GM23248 (cell line): ENCODE measurements at regions not wholly inside any gene's neighbourhood (a gene's known extent, or its start where the extent isn't known, plus 50 kb on each side); places are given as distances from the start of the nearest gene placed in this dataset.

Experiments
- DNase-seq: peaks from one replicate; pipeline ENCODE4 v3.0.0-alpha.2; 2015
- H2AFZ ChIP-seq: fragments of 200-600 bp; sonication (generic); 2 replicates; pipeline ENCODE4 v1.6.1; 2016; ENCODE audit warnings: antibody characterized with exemption
- H3F3A ChIP-seq: fragments of 200-600 bp; sonication (generic); 2 replicates; pipeline ENCODE4 v1.6.1; 2016; ENCODE audit warnings: mild to moderate bottlenecking, antibody characterized with exemption, mixed run types; ENCODE audit not compliant: insufficient read depth
- H3K27ac ChIP-seq: fragments of 200-600 bp; sonication (generic); 2 replicates; pipeline ENCODE4 v1.5.1; 2016; ENCODE audit warnings: mild to moderate bottlenecking
- H3K27me3 ChIP-seq: fragments of 200-600 bp; sonication (generic); replicated peaks from 2 replicates; pipeline ENCODE4 v1.6.1; 2016; ENCODE audit warnings: mild to moderate bottlenecking; ENCODE audit not compliant: insufficient read depth
- H3K36me3 ChIP-seq: fragments of 200-600 bp; sonication (generic); 2 replicates; pipeline ENCODE4 v1.6.1; 2016; ENCODE audit warnings: low read depth, mild to moderate bottlenecking
- H3K4me1 ChIP-seq: fragments of 200-600 bp; sonication (generic); 2 replicates; pipeline ENCODE4 v1.6.1; 2016; ENCODE audit warnings: mild to moderate bottlenecking; ENCODE audit not compliant: insufficient read depth
- H3K4me2 ChIP-seq: fragments of 200-600 bp; sonication (generic); one replicate; pipeline ENCODE4 v1.6.1; 2016; ENCODE audit warnings: mild to moderate bottlenecking; ENCODE audit not compliant: unreplicated experiment
- H3K4me3 ChIP-seq: fragments of 200-600 bp; sonication (generic); 2 replicates; pipeline ENCODE4 v1.5.1; 2016; ENCODE audit warnings: mild to moderate bottlenecking
- H3K79me2 ChIP-seq: fragments of 200-600 bp; sonication (generic); 2 replicates; pipeline ENCODE4 v1.6.1; 2016; ENCODE audit warnings: mild to moderate bottlenecking; ENCODE audit not compliant: insufficient read depth
- H3K9ac ChIP-seq: fragments of 200-600 bp; sonication (generic); 2 replicates; pipeline ENCODE4 v1.6.1; 2016; ENCODE audit warnings: mild to moderate bottlenecking
- H3K9me2 ChIP-seq: fragments of 200-600 bp; sonication (generic); 2 replicates; pipeline ENCODE4 v1.6.1; 2016; ENCODE audit warnings: mixed run types, mild to moderate bottlenecking, moderate library complexity; ENCODE audit not compliant: insufficient read depth
- H3K9me3 ChIP-seq: fragments of 200-600 bp; sonication (generic); one replicate; pipeline ENCODE4 v1.6.1; 2017; ENCODE audit warnings: low read depth
- H4K20me1 ChIP-seq: fragments of 200-600 bp; sonication (generic); 2 replicates; pipeline ENCODE4 v1.6.0; 2016; ENCODE audit not compliant: insufficient read depth
- EZH2 ChIP-seq: fragments of 200-600 bp; sonication (generic); IDR thresholded peaks from 2 replicates; pipeline ENCODE4 v1.6.1; 2018; ENCODE audit warnings: antibody characterized with exemption, mild to moderate bottlenecking; ENCODE audit not compliant: insufficient read depth, poor library complexity, severe bottlenecking
- EZH2phosphoT487 ChIP-seq: fragments of 200-600 bp; sonication (generic); IDR thresholded peaks from 2 replicates; pipeline ENCODE4 v1.6.1; 2018; ENCODE audit warnings: antibody characterized with exemption, moderate library complexity, mild to moderate bottlenecking, low read depth; ENCODE audit not compliant: insufficient read depth
- WGBS, 2 experiments: methylation state at CpG; one replicate each; pipeline ENCODE4 v1.1.6; 2015 to 2017; ENCODE audit warnings: low lambda C conversion rate in 2 of 2, low coverage in 1 of 2; ENCODE audit errors: missing lambda C conversion rate in 2 of 2; 5-methylcytosine and 5-hydroxymethylcytosine counted together
- in situ Hi-C: fragments of 300-500 bp; cut with MboI; formaldehyde crosslinking; loops from 2 replicates; pipeline ENCODE4 v1.15.0; 2020

DNA sequence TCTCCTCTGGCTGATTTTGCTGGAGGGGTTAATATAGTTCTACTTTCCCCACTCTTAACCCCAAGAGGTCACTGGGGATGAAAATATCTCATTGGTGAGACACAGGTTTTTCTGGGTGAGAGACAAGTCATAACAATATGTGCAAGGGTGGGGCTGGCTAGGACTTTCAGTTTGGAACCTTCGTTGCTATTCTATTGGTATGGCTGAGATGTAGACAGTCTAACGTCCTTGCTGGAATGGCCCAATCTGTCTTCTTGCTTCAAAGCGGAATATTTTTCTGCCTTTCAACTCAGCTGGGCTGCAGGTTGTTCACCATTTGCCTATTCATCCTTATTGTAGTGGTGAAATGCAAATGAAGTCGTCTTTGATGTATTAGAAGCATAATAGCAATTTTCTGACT lies 267.3 kb upstream of the MKI67 start:
- Histone ChIP-seq H3K4me2 (no peak overlapping the region), H3K36me3 (no peaks in the 10 kb centered on the region), H3K4me3 (no peak overlapping the region), H3K9me3 (no peaks in the 10 kb centered on the region), H3K27me3 (no peaks in the 10 kb centered on the region), H3K9me2 (no peaks in the 10 kb centered on the region), H3K4me1 (no peaks in the 10 kb centered on the region), H3K27ac (no peak overlapping the region), H3K79me2 (no peaks in the 10 kb centered on the region), H3F3A (no peaks in the 10 kb centered on the region), H2AFZ (no peak overlapping the region), H4K20me1 (no peaks in the 10 kb centered on the region), H3K9ac (no peak overlapping the region)
- in situ Hi-C loops, result no loop called here
- WGBS, 2 experiments, result 6 to 10% methylated on average over 4 of the region's 4 CpGs
- no peak for DNase-seq
- TF ChIP-seq EZH2 (no peak), EZH2phosphoT487 (no peak)

DNA sequence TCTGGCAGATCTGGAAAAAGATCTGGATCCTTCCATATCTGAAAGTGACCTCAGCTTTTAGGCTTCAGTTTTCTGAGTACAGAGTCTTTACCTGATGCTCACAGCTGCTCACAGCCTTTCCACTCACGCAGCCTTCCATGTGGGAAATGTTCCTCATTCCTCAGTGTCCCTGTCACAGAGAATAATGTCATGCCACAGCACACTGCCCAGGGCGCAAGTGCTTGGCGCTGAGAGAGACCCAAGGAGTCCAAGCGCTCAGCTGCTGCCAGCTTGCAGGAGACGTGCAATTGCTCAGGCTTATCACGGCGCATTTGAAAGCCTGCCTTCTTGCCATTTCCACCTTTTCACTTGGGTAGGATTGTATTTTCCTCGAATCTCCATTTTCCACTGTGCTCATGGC lies 271.9 kb upstream of the MKI67 start:
- H3K9ac ChIP-seq, result no peak overlapping the region
- no peak overlapping the region for H2AFZ ChIP-seq
- no peak overlapping the region for H3K4me2 ChIP-seq
- H3K79me2 ChIP-seq, result no peaks in the 10 kb centered on the region
- H3F3A ChIP-seq, result no peaks in the 10 kb centered on the region
- 31 to 42% methylated on average over 8 of the region's 8 CpGs for WGBS, 2 experiments
- H3K27ac ChIP-seq, result no peak overlapping the region
- TF ChIP-seq EZH2, result no peak
- TF ChIP-seq EZH2phosphoT487, result no peak
- H3K9me2 ChIP-seq, result no peaks in the 10 kb centered on the region
- H3K4me3 ChIP-seq, result no peak overlapping the region
- DNase-seq, result no peak
- H3K27me3 ChIP-seq, result no peaks in the 10 kb centered on the region
- H3K36me3 ChIP-seq, result no peaks in the 10 kb centered on the region
- H3K9me3 ChIP-seq, result no peaks in the 10 kb centered on the region
- in situ Hi-C loops, result no loop called here
- H3K4me1 ChIP-seq, result no peaks in the 10 kb centered on the region
- no peaks in the 10 kb centered on the region for H4K20me1 ChIP-seq

DNA sequence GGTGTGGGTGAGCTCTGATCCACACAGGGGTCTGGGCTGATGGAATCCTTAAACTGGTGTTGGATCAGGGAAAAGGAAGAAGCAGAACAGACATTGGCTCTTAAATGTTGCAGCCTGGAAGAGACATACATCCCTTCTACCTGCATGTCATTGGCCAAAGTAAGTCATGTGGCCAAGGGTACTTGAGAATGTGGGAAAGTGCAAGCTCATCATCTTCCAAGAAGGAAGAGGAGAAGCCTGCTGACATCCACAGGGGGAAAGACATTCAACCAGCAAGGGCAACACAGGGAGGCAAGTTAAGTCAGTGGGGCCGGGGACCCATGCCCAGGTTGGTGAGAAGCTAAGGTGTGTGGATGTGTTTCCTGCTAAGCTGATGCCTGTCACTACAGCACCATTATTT lies 272.8 kb upstream of the MKI67 start:
- no peaks in the 10 kb centered on the region for H3K36me3 ChIP-seq
- TF ChIP-seq EZH2phosphoT487, result no peak
- TF ChIP-seq EZH2, result no peak
- H3K79me2 ChIP-seq, result no peaks in the 10 kb centered on the region
- H3K9ac ChIP-seq, result no peak overlapping the region
- WGBS, 2 experiments, result 28 to 33% methylated on average over 1 of the region's 1 CpG
- no peak overlapping the region for H3K4me3 ChIP-seq
- no peaks in the 10 kb centered on the region for H3K9me3 ChIP-seq
- no peaks in the 10 kb centered on the region for H4K20me1 ChIP-seq
- no peaks in the 10 kb centered on the region for H3K27me3 ChIP-seq
- no peaks in the 10 kb centered on the region for H3K9me2 ChIP-seq
- H3K27ac ChIP-seq, result no peak overlapping the region
- DNase-seq, result no peak
- no peaks in the 10 kb centered on the region for H3K4me1 ChIP-seq
- H3F3A ChIP-seq, result no peaks in the 10 kb centered on the region
- H3K4me2 ChIP-seq, result no peak overlapping the region
- in situ Hi-C loops, result no loop called here
- H2AFZ ChIP-seq, result no peak overlapping the region

DNA sequence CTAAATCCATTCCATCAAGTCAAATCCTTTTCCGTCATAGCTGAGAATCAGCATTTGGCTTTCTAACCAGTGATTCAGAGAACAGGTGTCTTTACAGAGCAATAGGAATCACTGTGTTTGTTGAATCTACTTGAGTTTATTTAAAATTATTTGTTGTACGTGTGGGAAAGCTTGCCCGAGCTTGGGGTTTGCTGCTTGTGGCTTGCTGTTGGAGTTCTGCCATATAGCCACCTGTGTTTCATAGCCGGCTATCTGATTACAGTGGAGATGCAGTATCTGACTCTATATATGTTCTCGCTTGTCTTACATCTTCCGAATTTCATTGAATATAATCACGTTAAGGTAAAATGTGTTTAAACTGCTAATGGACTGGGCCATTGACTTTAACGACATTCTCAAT lies 274.3 kb upstream of the MKI67 start:
- Histone ChIP-seq H3K9me3 (no peaks in the 10 kb centered on the region), H3K27ac (no peak overlapping the region), H3K4me1 (no peaks in the 10 kb centered on the region), H2AFZ (no peak overlapping the region), H3K4me2 (no peak overlapping the region), H3K79me2 (no peaks in the 10 kb centered on the region), H3K4me3 (no peak overlapping the region), H3K36me3 (no peaks in the 10 kb centered on the region), H4K20me1 (no peaks in the 10 kb centered on the region), H3K9ac (no peak overlapping the region), H3K27me3 (no peaks in the 10 kb centered on the region), H3K9me2 (no peaks in the 10 kb centered on the region), H3F3A (no peaks in the 10 kb centered on the region)
- in situ Hi-C loops, result no loop called here
- 24 to 32% methylated on average over 8 of the region's 8 CpGs for WGBS, 2 experiments
- no peak for DNase-seq
- TF ChIP-seq EZH2 (no peak), EZH2phosphoT487 (no peak)

DNA sequence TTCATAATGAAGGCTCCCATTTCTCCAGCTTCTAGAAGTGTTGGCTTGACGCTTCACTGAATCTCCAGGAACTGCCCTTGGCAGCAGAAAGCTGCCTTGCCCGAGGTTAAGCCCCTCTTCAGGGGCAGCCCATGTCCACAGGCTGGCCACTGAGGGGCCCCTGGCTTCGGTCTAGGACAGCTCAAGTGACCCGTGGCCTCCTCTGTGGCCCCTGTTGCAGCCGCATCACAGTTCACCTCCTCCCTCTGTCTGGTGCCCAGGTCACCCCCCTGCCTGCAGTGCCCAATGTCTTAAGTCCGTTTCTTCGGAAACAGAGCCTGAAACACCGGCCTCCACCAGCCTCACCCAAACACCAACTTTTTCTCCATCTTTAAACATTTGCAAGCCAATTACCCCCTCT lies 279.2 kb upstream of the MKI67 start:
- Histone ChIP-seq H3K27me3 (no peaks in the 10 kb centered on the region), H3F3A (no peaks in the 10 kb centered on the region), H3K4me3 (no peak overlapping the region), H3K27ac (no peak overlapping the region), H3K4me1 (no peaks in the 10 kb centered on the region), H3K79me2 (no peaks in the 10 kb centered on the region), H3K9me3 (no peaks in the 10 kb centered on the region), H3K9me2 (no peaks in the 10 kb centered on the region), H3K36me3 (no peaks in the 10 kb centered on the region), H4K20me1 (no peaks in the 10 kb centered on the region), H3K4me2 (no peak overlapping the region), H2AFZ (no peak overlapping the region), H3K9ac (no peak overlapping the region)
- WGBS, 2 experiments, result 29 to 33% methylated on average over 8 of the region's 8 CpGs
- no peak for TF ChIP-seq EZH2phosphoT487
- TF ChIP-seq EZH2, result no peak
- no peak for DNase-seq
- in situ Hi-C loops, result no loop called here
